Loucy (cell line): ENCODE measurements at regions not wholly inside any gene's neighbourhood (a gene's known extent, or its start where the extent isn't known, plus 50 kb on each side); places are given as distances from the start of the nearest gene placed in this dataset.

Experiments used
- H2AFZ ChIP-seq: fragments of 200-600 bp; sonication (generic); 2 replicates; pipeline ENCODE4 v1.6.0; 2016; ENCODE audit warnings: antibody characterized with exemption, mild to moderate bottlenecking, low read length, moderate library complexity
- H3F3A ChIP-seq: fragments of 200-600 bp; 2 replicates; pipeline ENCODE4 v1.6.0; 2016; ENCODE audit warnings: antibody characterized with exemption, low read depth, mild to moderate bottlenecking
- H3K27me3 ChIP-seq: fragments of 200-600 bp; sonication (generic); 2 replicates; pipeline ENCODE4 v1.6.1; 2014; ENCODE audit warnings: low read length, mild to moderate bottlenecking; ENCODE audit not compliant: insufficient read depth, poor library complexity, severe bottlenecking
- H3K36me3 ChIP-seq: fragments of 200-600 bp; sonication (generic); 2 replicates; pipeline ENCODE4 v1.6.1; 2016; ENCODE audit warnings: low read length; ENCODE audit not compliant: insufficient read depth
- H3K4me1 ChIP-seq: fragments of 200-600 bp; sonication (generic); 2 replicates; pipeline ENCODE4 v1.5.1; 2014; ENCODE audit warnings: low read length, mild to moderate bottlenecking; ENCODE audit not compliant: insufficient read depth, poor library complexity, severe bottlenecking
- H3K4me2 ChIP-seq: fragments of 200-600 bp; sonication (generic); 2 replicates; pipeline ENCODE4 v1.6.0; 2014; ENCODE audit warnings: antibody characterized with exemption, low read length, low read depth, mild to moderate bottlenecking; ENCODE audit not compliant: poor library complexity, severe bottlenecking
- H3K4me3 ChIP-seq: fragments of 200-600 bp; sonication (generic); 2 replicates; pipeline ENCODE4 v1.5.1; 2014; ENCODE audit warnings: low read length, mild to moderate bottlenecking, mixed read lengths; ENCODE audit not compliant: poor library complexity, severe bottlenecking
- H3K79me2 ChIP-seq: fragments of 200-600 bp; sonication (generic); 2 replicates; pipeline ENCODE4 v1.6.1; 2014; ENCODE audit warnings: low read length; ENCODE audit not compliant: insufficient read depth
- H3K9ac ChIP-seq: fragments of 200-600 bp; sonication (generic); 2 replicates; pipeline ENCODE4 v1.6.0; 2014; ENCODE audit warnings: mild to moderate bottlenecking, low read depth, low read length, moderate library complexity; ENCODE audit not compliant: poor library complexity, severe bottlenecking
- H3K9me2 ChIP-seq: fragments of 200-600 bp; sonication (generic); replicated peaks from 2 replicates; pipeline ENCODE4 v1.6.1; 2016; ENCODE audit warnings: low read depth, low read length, mixed read lengths
- H3K9me3 ChIP-seq: fragments of 200-600 bp; sonication (generic); 2 replicates; pipeline ENCODE4 v1.6.1; 2014; ENCODE audit warnings: mild to moderate bottlenecking, antibody characterized with exemption, low read length, low read depth; ENCODE audit not compliant: insufficient read depth
- H4K20me1 ChIP-seq: fragments of 200-600 bp; sonication (generic); 2 replicates; pipeline ENCODE4 v1.6.0; 2014; ENCODE audit warnings: antibody characterized with exemption, low read length, mild to moderate bottlenecking; ENCODE audit not compliant: insufficient read depth, poor library complexity, severe bottlenecking
- CTCF ChIP-seq: fragments of 200-600 bp; sonication (generic); conservative IDR thresholded peaks from 2 replicates; pipeline ENCODE4 v1.5.1; 2014; ENCODE audit warnings: mild to moderate bottlenecking, antibody characterized with exemption, low read length
- EZH2phosphoT487 ChIP-seq: fragments of 200-600 bp; IDR thresholded peaks from 2 replicates; pipeline ENCODE4 v1.6.1; 2018; ENCODE audit warnings: antibody characterized with exemption, mild to moderate bottlenecking, moderate library complexity, borderline replicate concordance

- Histone ChIP-seq H4K20me1 (no peaks in the 10 kb centered on the region), H3K4me3 (no peak overlapping the region), H3K4me2 (no peak overlapping the region), H3K9me2 (no peaks in the 10 kb centered on the region), H3K9me3 (no peaks in the 10 kb centered on the region), H3K4me1 (no peaks in the 10 kb centered on the region), H2AFZ (no peak overlapping the region), H3K36me3 (no peaks in the 10 kb centered on the region), H3F3A (no peaks in the 10 kb centered on the region), H3K9ac (no peak overlapping the region), H3K27me3 (no peaks in the 10 kb centered on the region), H3K79me2 (no peaks in the 10 kb centered on the region)
- TF ChIP-seq CTCF: no peak
- no peak for TF ChIP-seq EZH2phosphoT487
Observed at GRCh38 chr1:213572912-213573647, 414.7 kb upstream of the PROX1 start.

DNA sequence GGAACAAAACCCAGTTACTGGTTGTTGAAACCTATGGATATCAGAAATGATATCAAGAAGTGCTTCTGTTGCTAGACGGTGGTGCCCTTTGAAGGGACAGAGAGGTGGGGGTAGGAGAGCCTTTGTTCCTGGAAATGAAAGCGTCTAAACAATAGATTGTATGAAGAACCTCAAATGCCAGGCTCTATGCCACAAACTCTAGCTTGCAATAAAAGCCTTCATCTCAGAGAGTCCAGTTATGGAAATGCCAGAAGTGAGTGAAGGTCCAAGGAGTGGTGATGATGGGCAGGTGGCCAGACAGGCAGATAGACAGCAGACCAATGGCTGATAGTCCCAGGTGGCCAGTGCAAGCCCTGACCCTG is 414.1 kb upstream of the PROX1 start:
- no peaks in the 10 kb centered on the region for H3K36me3 ChIP-seq
- H3K4me3 ChIP-seq: no peak overlapping the region
- H3K9me2 ChIP-seq: no peaks in the 10 kb centered on the region
- no peaks in the 10 kb centered on the region for H4K20me1 ChIP-seq
- no peaks in the 10 kb centered on the region for H3K27me3 ChIP-seq
- H3F3A ChIP-seq: no peaks in the 10 kb centered on the region
- no peak for TF ChIP-seq CTCF
- no peak for TF ChIP-seq EZH2phosphoT487
- H3K4me1 ChIP-seq: no peaks in the 10 kb centered on the region
- H2AFZ ChIP-seq: no peak overlapping the region
- H3K9me3 ChIP-seq: no peaks in the 10 kb centered on the region
- no peak overlapping the region for H3K4me2 ChIP-seq
- no peaks in the 10 kb centered on the region for H3K79me2 ChIP-seq
- no peak overlapping the region for H3K9ac ChIP-seq

DNA sequence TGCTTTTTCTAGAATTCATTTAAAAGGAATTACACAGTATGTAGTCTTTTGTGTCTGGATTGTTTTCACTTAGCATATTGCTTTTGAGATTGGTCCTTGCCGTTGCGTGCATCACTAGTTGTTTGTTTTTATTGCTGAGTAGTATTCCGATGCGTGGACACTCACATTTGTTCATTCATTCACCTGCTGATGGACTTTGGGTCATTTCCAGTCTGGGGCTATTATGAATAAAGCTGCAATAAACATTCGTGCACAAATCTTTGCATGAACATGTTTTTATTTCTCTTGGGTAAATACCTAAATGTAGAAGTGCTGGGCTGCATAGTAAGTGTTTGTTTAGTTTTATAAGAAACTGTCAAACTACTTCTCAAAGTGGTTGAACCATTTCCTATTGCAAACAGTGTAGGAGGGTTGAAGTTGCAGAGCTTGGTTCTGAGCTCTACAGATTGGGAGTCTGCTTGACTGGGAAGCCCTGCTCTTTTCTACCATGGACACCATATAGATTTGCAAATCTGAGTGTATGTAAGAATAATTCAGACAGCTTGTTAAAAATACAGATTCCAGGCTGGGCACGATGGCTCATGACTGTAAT is 404.7 kb upstream of the PROX1 start:
- H3K4me1 ChIP-seq: no peaks in the 10 kb centered on the region
- no peaks in the 10 kb centered on the region for H3K36me3 ChIP-seq
- TF ChIP-seq EZH2phosphoT487 (no peak), CTCF (no peak)
- H3K4me3 ChIP-seq: no peak overlapping the region
- no peaks in the 10 kb centered on the region for H3K9me3 ChIP-seq
- no peak overlapping the region for H3K9ac ChIP-seq
- H3K79me2 ChIP-seq: no peaks in the 10 kb centered on the region
- no peak overlapping the region for H3K4me2 ChIP-seq
- H2AFZ ChIP-seq: no peak overlapping the region
- H3F3A ChIP-seq: no peaks in the 10 kb centered on the region
- H3K9me2 ChIP-seq: no peaks in the 10 kb centered on the region
- H4K20me1 ChIP-seq: no peaks in the 10 kb centered on the region
- H3K27me3 ChIP-seq: no peaks in the 10 kb centered on the region
